ENCODE measurements at regions not wholly inside any gene's neighbourhood (a gene's known extent, or its start where the extent isn't known, plus 50 kb on each side); places are given as distances from the start of the nearest gene placed in this dataset.

DNA sequence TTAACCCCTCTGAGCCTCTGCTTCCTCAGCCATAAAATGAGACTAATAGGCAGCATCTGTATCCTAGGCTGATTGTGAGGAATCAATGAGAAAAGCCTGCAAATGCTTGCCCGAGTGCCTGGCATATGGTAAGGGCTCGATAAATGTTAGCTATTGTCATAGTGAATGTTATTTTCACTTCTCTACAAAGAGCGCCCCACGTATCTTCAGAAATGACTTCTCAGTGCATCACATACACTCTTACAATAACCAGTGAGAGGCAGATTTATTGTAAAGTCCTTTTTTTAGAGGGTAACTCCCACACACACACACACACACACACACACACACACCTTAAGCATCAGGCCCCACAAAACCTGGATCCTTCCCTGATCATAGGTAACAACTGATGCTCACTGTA, 60.5 kb upstream of the SPATA12 start:
- TF ChIP-seq, protein P1, sequence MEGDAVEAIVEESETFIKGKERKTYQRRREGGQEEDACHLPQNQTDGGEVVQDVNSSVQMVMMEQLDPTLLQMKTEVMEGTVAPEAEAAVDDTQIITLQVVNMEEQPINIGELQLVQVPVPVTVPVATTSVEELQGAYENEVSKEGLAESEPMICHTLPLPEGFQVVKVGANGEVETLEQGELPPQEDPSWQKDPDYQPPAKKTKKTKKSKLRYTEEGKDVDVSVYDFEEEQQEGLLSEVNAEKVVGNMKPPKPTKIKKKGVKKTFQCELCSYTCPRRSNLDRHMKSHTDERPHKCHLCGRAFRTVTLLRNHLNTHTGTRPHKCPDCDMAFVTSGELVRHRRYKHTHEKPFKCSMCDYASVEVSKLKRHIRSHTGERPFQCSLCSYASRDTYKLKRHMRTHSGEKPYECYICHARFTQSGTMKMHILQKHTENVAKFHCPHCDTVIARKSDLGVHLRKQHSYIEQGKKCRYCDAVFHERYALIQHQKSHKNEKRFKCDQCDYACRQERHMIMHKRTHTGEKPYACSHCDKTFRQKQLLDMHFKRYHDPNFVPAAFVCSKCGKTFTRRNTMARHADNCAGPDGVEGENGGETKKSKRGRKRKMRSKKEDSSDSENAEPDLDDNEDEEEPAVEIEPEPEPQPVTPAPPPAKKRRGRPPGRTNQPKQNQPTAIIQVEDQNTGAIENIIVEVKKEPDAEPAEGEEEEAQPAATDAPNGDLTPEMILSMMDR (IDR thresholded peaks at IDR 0.05; ENCODE audit: low read depth, low read length) = no peak
- TF ChIP-seq EZH2phosphoT487 (IDR thresholded peaks at IDR 0.05; ENCODE audit: low read depth) = no peak
